SU-DHL-6 (cell line): ENCODE measurements at regions not wholly inside any gene's neighbourhood (a gene's known extent, or its start where the extent isn't known, plus 50 kb on each side); places are given as distances from the start of the nearest gene placed in this dataset.

Experiments used
- CTCF ChIP-seq: fragments of 200-600 bp; sonication (generic); IDR thresholded peaks from one replicate; pipeline ENCODE4 v1.5.1; 2017; ENCODE audit warnings: antibody characterized with exemption, mild to moderate bottlenecking, low read length, moderate library complexity; ENCODE audit not compliant: insufficient read depth, poor library complexity, severe bottlenecking
- EZH2phosphoT487 ChIP-seq: fragments of 200-600 bp; sonication (generic), shearing (Covaris generic); conservative IDR thresholded peaks from 2 replicates; pipeline ENCODE4 v1.6.1; 2018; ENCODE audit warnings: mild to moderate bottlenecking, antibody characterized with exemption, low read length, moderate library complexity, mixed read lengths

DNA sequence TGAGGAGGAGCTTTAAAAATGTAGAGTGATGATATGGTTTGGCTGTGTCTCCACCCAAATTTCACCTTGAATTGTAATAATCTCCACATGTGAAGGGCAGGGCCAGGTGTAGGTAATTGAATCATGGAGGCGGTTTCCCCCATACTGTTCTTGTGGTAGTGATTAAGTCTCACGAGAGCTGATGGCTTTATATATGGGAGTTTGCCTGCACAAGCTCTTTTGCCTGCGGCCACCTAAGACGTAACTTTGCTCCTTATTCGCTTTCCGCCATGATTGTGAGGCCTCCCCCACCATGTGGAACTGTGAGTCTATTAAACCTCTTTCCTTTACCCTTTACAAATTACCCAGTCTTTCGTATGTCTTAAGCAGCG lies 332.0 kb downstream of the RAPGEF2 start:
- TF ChIP-seq CTCF (no peak), EZH2phosphoT487 (no peak)
